Mesenchymal stem cell (in vitro differentiated cells and primary cell): ENCODE measurements at regions not wholly inside any gene's neighbourhood (a gene's known extent, or its start where the extent isn't known, plus 50 kb on each side); places are given as distances from the start of the nearest gene placed in this dataset.

Source experiments
- DNase-seq: peaks from one replicate; pipeline ENCODE4 v3.0.0-alpha.2; 2013
- H2AFZ ChIP-seq: one replicate; pipeline ENCODE4 v1.6.1; 2013; ENCODE audit warnings: low read depth, mild to moderate bottlenecking, control low read depth, inconsistent platforms, low read length, moderate library complexity
- H2AK5ac ChIP-seq: 2 replicates; pipeline ENCODE4 v1.6.1; 2013; ENCODE audit warnings: low read length, moderate library complexity, mild to moderate bottlenecking, inconsistent platforms; ENCODE audit not compliant: severe bottlenecking
- H2BK120ac ChIP-seq: one replicate; pipeline ENCODE4 v1.6.1; 2013; ENCODE audit warnings: low read depth, mild to moderate bottlenecking, inconsistent platforms, low read length, moderate library complexity
- H2BK12ac ChIP-seq, 2 experiments: one replicate each; pipeline ENCODE4 v1.6.1; 2013; ENCODE audit warnings: inconsistent platforms in 2 of 2, low read length in 2 of 2, mild to moderate bottlenecking in 2 of 2, moderate library complexity in 2 of 2, control low read depth in 1 of 2
- H2BK15ac ChIP-seq: one replicate; pipeline ENCODE4 v1.6.1; 2013; ENCODE audit warnings: mild to moderate bottlenecking, low read depth, inconsistent platforms; ENCODE audit not compliant: poor library complexity, severe bottlenecking
- H2BK5ac ChIP-seq: 2 replicates; pipeline ENCODE4 v1.6.1; 2013; ENCODE audit warnings: low read depth, mild to moderate bottlenecking, low read length, control low read depth, inconsistent platforms; ENCODE audit not compliant: poor library complexity, severe bottlenecking
- H3K14ac ChIP-seq, 2 experiments: one replicate each; pipeline ENCODE4 v1.6.1; 2013; ENCODE audit warnings: inconsistent platforms in 2 of 2, low read length in 2 of 2, control low read depth in 1 of 2, mild to moderate bottlenecking in 1 of 2, moderate library complexity in 1 of 2
- H3K18ac ChIP-seq, 2 experiments: one replicate each; pipeline ENCODE4 v1.6.1; 2013; ENCODE audit warnings: inconsistent platforms in 2 of 2, low read length in 2 of 2, control low read depth in 1 of 2, low read depth in 1 of 2, mild to moderate bottlenecking in 1 of 2
- H3K23ac ChIP-seq, 2 experiments: one replicate each; pipeline ENCODE4 v1.6.1; 2013; ENCODE audit warnings: inconsistent platforms in 2 of 2, low read length in 2 of 2, mild to moderate bottlenecking in 2 of 2, moderate library complexity in 2 of 2, control low read depth in 1 of 2
- H3K27ac ChIP-seq: 2 replicates; pipeline ENCODE4 v1.5.1; 2013; ENCODE audit warnings: mild to moderate bottlenecking, moderate library complexity, low read length, control low read depth, inconsistent platforms; ENCODE audit not compliant: poor library complexity, severe bottlenecking
- H3K27me3 ChIP-seq, 2 experiments: 2 replicates each; pipeline versions ENCODE4 v1.6.1 to v1.7.0; 2013; ENCODE audit warnings: low read length in 2 of 2, mild to moderate bottlenecking in 2 of 2, moderate library complexity in 2 of 2, control low read depth in 1 of 2, inconsistent platforms in 1 of 2; ENCODE audit not compliant: control insufficient read depth in 1 of 2, insufficient read depth in 1 of 2
- H3K36me3 ChIP-seq, 2 experiments: 2 replicates each; pipeline versions ENCODE4 v1.6.1 to v1.7.0; 2013; ENCODE audit warnings: low read length in 2 of 2, control low read depth in 1 of 2, inconsistent platforms in 1 of 2, low read depth in 1 of 2, mild to moderate bottlenecking in 1 of 2; ENCODE audit not compliant: insufficient read depth in 2 of 2, control insufficient read depth in 1 of 2
- H3K4ac ChIP-seq, 2 experiments: one replicate each; pipeline ENCODE4 v1.6.1; 2013; ENCODE audit warnings: inconsistent platforms in 2 of 2, low read length in 2 of 2, mild to moderate bottlenecking in 2 of 2, moderate library complexity in 2 of 2, control low read depth in 1 of 2, low read depth in 1 of 2
- H3K4me1 ChIP-seq: 2 replicates; pipeline ENCODE4 v1.6.1; 2013; ENCODE audit warnings: low read depth, low read length, control low read depth; ENCODE audit not compliant: control insufficient read depth, insufficient read depth
- H3K4me2 ChIP-seq: 2 replicates; pipeline ENCODE4 v1.6.1; 2013; ENCODE audit warnings: low read length, mild to moderate bottlenecking, inconsistent platforms; ENCODE audit not compliant: poor library complexity, severe bottlenecking
- H3K4me3 ChIP-seq, 2 experiments: 2 replicates each; pipeline versions ENCODE4 v1.5.1 to v1.7.0; 2013; ENCODE audit warnings: low read length in 2 of 2, mild to moderate bottlenecking in 2 of 2, control low read depth in 1 of 2, low read depth in 1 of 2; ENCODE audit not compliant: insufficient read depth in 1 of 2
- H3K79me1 ChIP-seq: replicated peaks from 2 replicates; pipeline ENCODE4 v1.6.1; 2013; ENCODE audit warnings: mild to moderate bottlenecking, control low read depth, low read length, inconsistent platforms; ENCODE audit not compliant: poor library complexity, severe bottlenecking
- H3K9ac ChIP-seq: 2 replicates; pipeline ENCODE4 v1.7.0; 2013; ENCODE audit warnings: mild to moderate bottlenecking, low read length, moderate library complexity
- H3K9me3 ChIP-seq: 2 replicates; pipeline ENCODE4 v1.7.0; 2013; ENCODE audit warnings: mild to moderate bottlenecking, low read length; ENCODE audit not compliant: control insufficient read depth
- H4K8ac ChIP-seq: one replicate; pipeline ENCODE4 v1.6.1; 2013; ENCODE audit warnings: inconsistent platforms, mild to moderate bottlenecking, low read length, moderate library complexity
- H4K91ac ChIP-seq: one replicate; pipeline ENCODE4 v1.6.1; 2013; ENCODE audit warnings: mild to moderate bottlenecking, low read length, inconsistent platforms
- WGBS: methylation state at CpG from one replicate; pipeline ENCODE4 v1.1.7; 2013; ENCODE audit warnings: mixed read lengths; 5-methylcytosine and 5-hydroxymethylcytosine counted together

GRCh38 chr9:20135119-20135697 lies 346.4 kb upstream of the SLC24A2 start:
- no peaks in the 10 kb centered on the region for H3K27me3 ChIP-seq
- no peak overlapping the region for H2BK5ac ChIP-seq
- H3K79me1 ChIP-seq, result no peaks in the 10 kb centered on the region
- no peak overlapping the region for H3K9ac ChIP-seq
- H3K36me3 ChIP-seq, result no peaks in the 10 kb centered on the region
- no peak overlapping the region for H2BK15ac ChIP-seq
- H3K23ac ChIP-seq, result no peak overlapping the region
- no peak overlapping the region for H3K14ac ChIP-seq
- no peak overlapping the region for H3K27ac ChIP-seq
- no peak overlapping the region for H4K8ac ChIP-seq
- no peak overlapping the region for H4K91ac ChIP-seq
- H2AK5ac ChIP-seq, result no peak overlapping the region
- H3K4me2 ChIP-seq, result no peak overlapping the region
- no peak overlapping the region for H2AFZ ChIP-seq
- no peaks in the 10 kb centered on the region for H3K4me1 ChIP-seq
- no peak overlapping the region for H3K18ac ChIP-seq
- no peak overlapping the region for H2BK120ac ChIP-seq
- H3K9me3 ChIP-seq, result no peaks in the 10 kb centered on the region
- DNase-seq, result no peak
- no peak overlapping the region for H2BK12ac ChIP-seq
- H3K4me3 ChIP-seq, result no peak overlapping the region
- WGBS, result 77% methylated on average over 6 of the region's 7 CpGs
- no peak overlapping the region for H3K4ac ChIP-seq

- WGBS, result no CpG with 5 or more reads among the region's 1 CpG
- Histone ChIP-seq H3K4me3 (no peak overlapping the region), H2BK120ac (no peak overlapping the region), H3K4me2 (no peak overlapping the region), H3K27me3 (no peaks in the 10 kb centered on the region), H3K14ac (no peak overlapping the region), H3K36me3 (no peaks in the 10 kb centered on the region), H2BK12ac (no peak overlapping the region), H3K79me1 (no peaks in the 10 kb centered on the region), H3K23ac (no peak overlapping the region), H3K9me3 (no peaks in the 10 kb centered on the region), H4K8ac (no peak overlapping the region), H3K9ac (no peak overlapping the region), H2BK15ac (no peak overlapping the region), H3K18ac (no peak overlapping the region), H3K4ac (no peak overlapping the region), H4K91ac (no peak overlapping the region), H2AK5ac (no peak overlapping the region), H3K27ac (no peak overlapping the region), H2BK5ac (no peak overlapping the region), H3K4me1 (no peaks in the 10 kb centered on the region), H2AFZ (no peak overlapping the region)
- no peak for DNase-seq
These were observed 336.9 kb upstream of the SLC24A2 start for GRCh38 chr9:20125727-20126126.

- H3K23ac ChIP-seq, result no peak overlapping the region
- no peak overlapping the region for H3K27ac ChIP-seq
- no peak overlapping the region for H2BK120ac ChIP-seq
- no peak overlapping the region for H2BK12ac ChIP-seq
- no peaks in the 10 kb centered on the region for H3K27me3 ChIP-seq
- H4K8ac ChIP-seq, result no peak overlapping the region
- H3K79me1 ChIP-seq, result no peaks in the 10 kb centered on the region
- H3K4me3 ChIP-seq, result no peak overlapping the region
- peaks cover 9% of the 10 kb centered on the region for H3K9me3 ChIP-seq
- H3K14ac ChIP-seq, result no peak overlapping the region
- H2BK15ac ChIP-seq, result no peak overlapping the region
- DNase-seq, result no peak
- H2AFZ ChIP-seq, result no peak overlapping the region
- no peak overlapping the region for H3K4ac ChIP-seq
- peaks cover 1% of the 10 kb centered on the region for H3K4me1 ChIP-seq
- H2BK5ac ChIP-seq, result no peak overlapping the region
- no peak overlapping the region for H3K9ac ChIP-seq
- no peak overlapping the region for H4K91ac ChIP-seq
- H3K18ac ChIP-seq, result no peak overlapping the region
- 96% methylated on average over 1 of the region's 1 CpG for WGBS
- H3K4me2 ChIP-seq, result no peak overlapping the region
- no peaks in the 10 kb centered on the region for H3K36me3 ChIP-seq
- H2AK5ac ChIP-seq, result no peak overlapping the region
These were observed 330.7 kb upstream of the SLC24A2 start for GRCh38 chr9:20119566-20119965.

- H2BK5ac ChIP-seq, result no peak overlapping the region
- peaks cover 14% of the 10 kb centered on the region for H3K9me3 ChIP-seq
- 96% methylated on average over 2 of the region's 2 CpGs for WGBS
- H3K23ac ChIP-seq, result no peak overlapping the region
- H3K4me3 ChIP-seq, result no peak overlapping the region
- H3K4ac ChIP-seq, result no peak overlapping the region
- H3K18ac ChIP-seq, result no peak overlapping the region
- H2BK12ac ChIP-seq, result no peak overlapping the region
- no peaks in the 10 kb centered on the region for H3K79me1 ChIP-seq
- DNase-seq, result no peak
- H3K4me2 ChIP-seq, result no peak overlapping the region
- no peak overlapping the region for H4K91ac ChIP-seq
- no peak overlapping the region for H2AK5ac ChIP-seq
- H3K36me3 ChIP-seq, result no peaks in the 10 kb centered on the region
- H2BK120ac ChIP-seq, result no peak overlapping the region
- H2BK15ac ChIP-seq, result no peak overlapping the region
- H3K4me1 ChIP-seq, result peaks cover 1% of the 10 kb centered on the region
- H3K27ac ChIP-seq, result no peak overlapping the region
- no peak overlapping the region for H2AFZ ChIP-seq
- H3K14ac ChIP-seq, result no peak overlapping the region
- H4K8ac ChIP-seq, result no peak overlapping the region
- H3K9ac ChIP-seq, result no peak overlapping the region
- H3K27me3 ChIP-seq, result no peaks in the 10 kb centered on the region
These were observed 329.1 kb upstream of the SLC24A2 start for GRCh38 chr9:20117986-20118385.
